ENCODE measurements at regions not wholly inside any gene's neighbourhood (a gene's known extent, or its start where the extent isn't known, plus 50 kb on each side); places are given as distances from the start of the nearest gene placed in this dataset.

GRCh38 chr4:11715753-11716521, 287.2 kb upstream of the HS3ST1 start:
- no peaks in the 10 kb centered on the region for H3K27me3 ChIP-seq (ENCODE audit: insufficient read depth)
- ChIA-PET POLR2A (no interaction called here), CTCF (no interaction called here)
- H3K4me3 ChIP-seq (ENCODE audit: low read depth in 2 of 2, low read length in 1 of 2): no peak overlapping the region
- H3K9ac ChIP-seq: no peak overlapping the region
- no peak overlapping the region for H2AFZ ChIP-seq (ENCODE audit: low read depth)
- no peak for DNase-seq
- no peaks in the 10 kb centered on the region; the same call in 1 of the 2 replicates for H4K20me1 ChIP-seq (ENCODE audit: insufficient read depth)
- H3K79me2 ChIP-seq (ENCODE audit: insufficient read depth): no peaks in the 10 kb centered on the region
- no peak overlapping the region for H3K4me2 ChIP-seq
- H3K36me3 ChIP-seq (replicated peaks in 1 of 2; ENCODE audit: control insufficient read depth in 1 of 2, insufficient read depth in 2 of 2, low read length in 1 of 2): no peaks in the 10 kb centered on the region
- no peak overlapping the region for H3K27ac ChIP-seq (ENCODE audit: low read depth in 2 of 2, low read length in 1 of 2)
- TF ChIP-seq GABPA (IDR thresholded peaks at IDR 0.05; ENCODE audit: low read depth) (no peak), TCF12 (IDR thresholded peaks at IDR 0.05) (no peak), NFIC (IDR thresholded peaks at IDR 0.05; ENCODE audit: borderline replicate concordance) (no peak), RXRA (IDR thresholded peaks at IDR 0.05; ENCODE audit: borderline replicate concordance, low read depth) (no peak), FOXM1 (IDR thresholded peaks at IDR 0.05; ENCODE audit: low read depth) (no peak), EZH2phosphoT487 (IDR thresholded peaks at IDR 0.05; ENCODE audit: borderline replicate concordance, low read depth) (no peak), NRF1 (IDR thresholded peaks at IDR 0.05; ENCODE audit: low read depth, low read length) (no peak), RCOR1 (IDR thresholded peaks at IDR 0.05; ENCODE audit: low read length) (no peak), USF2 (IDR thresholded peaks at IDR 0.05; ENCODE audit: borderline replicate concordance, low read depth, low read length) (no peak), POLR2AphosphoS5 (IDR thresholded peaks at IDR 0.05; ENCODE audit: low read depth, low read length) (no peak), SIN3A (IDR thresholded peaks at IDR 0.05; ENCODE audit: borderline replicate concordance, low read depth, low read length) (no peak), FOSL2 (IDR thresholded peaks at IDR 0.05; ENCODE audit: borderline replicate concordance, low read depth) (no peak), YY1 (IDR thresholded peaks at IDR 0.05; ENCODE audit: low read depth) (no peak)
- TF ChIP-seq, protein P1, sequence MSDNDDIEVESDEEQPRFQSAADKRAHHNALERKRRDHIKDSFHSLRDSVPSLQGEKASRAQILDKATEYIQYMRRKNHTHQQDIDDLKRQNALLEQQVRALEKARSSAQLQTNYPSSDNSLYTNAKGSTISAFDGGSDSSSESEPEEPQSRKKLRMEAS (IDR thresholded peaks at IDR 0.05; ENCODE audit: low read depth): no peak
- no peaks in the 10 kb centered on the region for H3F3A ChIP-seq (replicated peaks; ENCODE audit: insufficient read depth)
- H3K4me1 ChIP-seq (ENCODE audit: control insufficient read depth in 1 of 2, insufficient read depth in 2 of 2, low read depth in 1 of 2, low read length in 1 of 2): no peaks in the 10 kb centered on the region
- 0 out of 2 replicates have a peak, but pooled peaks cover 7% of the 10 kb centered on the region for H3K9me3 ChIP-seq
- H3K9me2 ChIP-seq: no peaks in the 10 kb centered on the region
- 5% methylated on average over 3 of the region's 3 CpGs for WGBS (ENCODE audit: low lambda C conversion rate)

DNA sequence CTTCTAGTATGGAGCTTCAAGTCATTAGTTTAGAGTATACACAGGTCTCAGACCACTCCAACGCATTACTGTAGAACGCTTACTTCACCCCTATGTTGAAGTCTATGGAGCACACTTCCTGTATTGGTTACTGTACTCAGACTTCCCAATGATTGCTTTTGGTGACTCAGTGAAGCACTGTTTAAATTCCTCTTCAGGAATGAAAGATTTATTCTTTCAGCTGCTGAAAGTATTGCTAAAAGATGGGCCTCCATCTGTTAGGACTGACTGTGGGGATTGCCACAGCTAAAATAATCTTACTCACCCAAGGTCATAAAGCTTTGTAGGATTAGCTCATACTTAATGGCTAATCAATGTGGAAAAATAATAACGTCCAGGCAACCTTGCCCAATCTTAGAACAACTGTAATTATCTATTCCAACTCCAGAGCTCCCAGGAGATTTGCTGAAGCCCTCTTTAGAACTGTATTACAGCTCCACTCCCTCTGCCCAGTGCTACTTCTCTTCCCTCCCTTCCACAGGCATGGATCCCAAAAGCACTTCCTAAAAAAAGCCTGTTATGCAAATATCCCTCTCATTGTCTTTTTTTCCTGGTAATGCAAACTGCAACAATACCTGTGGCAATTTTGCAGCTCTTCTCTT, 281.9 kb upstream of the HS3ST1 start:
- Histone ChIP-seq H3K9me2 (no peaks in the 10 kb centered on the region), H3F3A (replicated peaks; ENCODE audit: insufficient read depth) (no peaks in the 10 kb centered on the region), H4K20me1 (ENCODE audit: insufficient read depth) (no peaks in the 10 kb centered on the region), H3K4me3 (ENCODE audit: low read depth in 2 of 2, low read length in 1 of 2) (no peak overlapping the region), H3K27me3 (ENCODE audit: insufficient read depth) (no peaks in the 10 kb centered on the region), H3K4me1 (ENCODE audit: control insufficient read depth in 1 of 2, insufficient read depth in 2 of 2, low read depth in 1 of 2, low read length in 1 of 2) (no peaks in the 10 kb centered on the region), H3K9ac (no peak overlapping the region), H3K27ac (ENCODE audit: low read depth in 2 of 2, low read length in 1 of 2) (no peak overlapping the region), H3K4me2 (no peak overlapping the region), H3K36me3 (replicated peaks in 1 of 2; ENCODE audit: control insufficient read depth in 1 of 2, insufficient read depth in 2 of 2, low read length in 1 of 2) (no peaks in the 10 kb centered on the region), H3K79me2 (ENCODE audit: insufficient read depth) (no peaks in the 10 kb centered on the region), H3K9me3 (no peaks in the 10 kb centered on the region), H2AFZ (ENCODE audit: low read depth) (no peak overlapping the region)
- TF ChIP-seq RFX5 (IDR thresholded peaks at IDR 0.05; ENCODE audit: low read length) (no peak), CTCF (IDR thresholded peaks at IDR 0.05) (no peak), RXRA (IDR thresholded peaks at IDR 0.05; ENCODE audit: borderline replicate concordance, low read depth) (no peak), NRF1 (IDR thresholded peaks at IDR 0.05; ENCODE audit: low read depth, low read length) (no peak), CHD2 (IDR thresholded peaks at IDR 0.05; ENCODE audit: low read length, partially characterized antibody) (no peak), GATA2 (CRISPR knock-in tag; IDR thresholded peaks at IDR 0.05) (no peak)
- TF ChIP-seq, protein P2, sequence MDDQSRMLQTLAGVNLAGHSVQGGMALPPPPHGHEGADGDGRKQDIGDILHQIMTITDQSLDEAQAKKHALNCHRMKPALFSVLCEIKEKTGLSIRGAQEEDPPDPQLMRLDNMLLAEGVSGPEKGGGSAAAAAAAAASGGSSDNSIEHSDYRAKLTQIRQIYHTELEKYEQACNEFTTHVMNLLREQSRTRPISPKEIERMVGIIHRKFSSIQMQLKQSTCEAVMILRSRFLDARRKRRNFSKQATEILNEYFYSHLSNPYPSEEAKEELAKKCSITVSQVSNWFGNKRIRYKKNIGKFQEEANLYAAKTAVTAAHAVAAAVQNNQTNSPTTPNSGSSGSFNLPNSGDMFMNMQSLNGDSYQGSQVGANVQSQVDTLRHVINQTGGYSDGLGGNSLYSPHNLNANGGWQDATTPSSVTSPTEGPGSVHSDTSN (IDR thresholded peaks at IDR 0.05): no peak
- no peak for DNase-seq
- ChIA-PET POLR2A (no interaction called here), CTCF (interaction anchor here (1.0 kb wide), 1 partner anchor 17 kb away, joined by 3 read pairs; no protein-coding TSS in a partner anchor)
- WGBS (ENCODE audit: low lambda C conversion rate): 14% methylated on average over 3 of the region's 3 CpGs
